OCI-LY3 (cell line): ENCODE measurements at regions not wholly inside any gene's neighbourhood (a gene's known extent, or its start where the extent isn't known, plus 50 kb on each side); places are given as distances from the start of the nearest gene placed in this dataset.

Experiments
- H2AFZ ChIP-seq: fragments of 200-600, 300-600 bp; shearing (Covaris generic); 2 replicates; pipeline ENCODE4 v1.6.0; 2014; ENCODE audit warnings: antibody characterized with exemption, low read depth, low read length
- H3K27ac ChIP-seq: fragments of 200-600, 300-600 bp; sonication (generic); 2 replicates; pipeline ENCODE4 v1.5.1; 2014; ENCODE audit warnings: mild to moderate bottlenecking, low read length, moderate library complexity, mixed read lengths
- H3K27me3 ChIP-seq: fragments of 200-600, 300-600 bp; sonication (generic); 2 replicates; pipeline ENCODE4 v1.6.1; 2014; ENCODE audit warnings: low read depth, low read length, mixed read lengths
- H3K36me3 ChIP-seq: fragments of 200-600, 300-600 bp; sonication (generic); replicated peaks from 2 replicates; pipeline ENCODE3; 2014; ENCODE audit warnings: low read depth, low read length, mixed read lengths
- H3K4me1 ChIP-seq: fragments of 300-600, 200-600 bp; sonication (generic); 2 replicates; pipeline ENCODE4 v1.6.1; 2014; ENCODE audit warnings: low read length, mixed read lengths
- H3K4me2 ChIP-seq: fragments of 200-600, 300-600 bp; sonication (generic); 2 replicates; pipeline ENCODE4 v1.6.1; 2014; ENCODE audit warnings: low read length, mixed read lengths
- H3K4me3 ChIP-seq: fragments of 300-600, 200-600 bp; sonication (generic); 2 replicates; pipeline ENCODE4 v1.5.1; 2014; ENCODE audit warnings: antibody characterized with exemption, mild to moderate bottlenecking, low read length, moderate library complexity
- H3K79me2 ChIP-seq: fragments of 300-600, 200-600 bp; shearing (Covaris generic); 2 replicates; pipeline ENCODE4 v1.6.1; 2014; ENCODE audit warnings: mild to moderate bottlenecking, low read length, mixed read lengths
- H3K9ac ChIP-seq: fragments of 300-600, 200-600 bp; shearing (Covaris generic); 2 replicates; pipeline ENCODE4 v1.6.0; 2014; ENCODE audit warnings: mild to moderate bottlenecking, low read length, moderate library complexity
- H3K9me3 ChIP-seq: fragments of 200-600, 300-600 bp; shearing (Covaris generic); 2 replicates; pipeline ENCODE4 v1.6.1; 2014; ENCODE audit warnings: low read length, mixed read lengths; ENCODE audit not compliant: insufficient read depth
- H4K20me1 ChIP-seq: fragments of 200-600, 300-600 bp; sonication (generic); 2 replicates; pipeline ENCODE4 v1.6.1; 2016; ENCODE audit warnings: low read length, mixed read lengths; ENCODE audit not compliant: insufficient read depth
- EZH2phosphoT487 ChIP-seq: fragments of 200-600 bp; shearing (Covaris generic); IDR thresholded peaks from 2 replicates; pipeline ENCODE4 v1.6.1; 2018; ENCODE audit warnings: antibody characterized with exemption, mixed run types, low read depth
- TF ChIP-seq, protein P1 (sequence below): fragments of 200-600, 300-600 bp; sonication (generic); IDR thresholded peaks from 2 replicates; pipeline ENCODE4 v1.5.1; 2014; ENCODE audit warnings: antibody characterized with exemption, low read length, low read depth

DNA sequence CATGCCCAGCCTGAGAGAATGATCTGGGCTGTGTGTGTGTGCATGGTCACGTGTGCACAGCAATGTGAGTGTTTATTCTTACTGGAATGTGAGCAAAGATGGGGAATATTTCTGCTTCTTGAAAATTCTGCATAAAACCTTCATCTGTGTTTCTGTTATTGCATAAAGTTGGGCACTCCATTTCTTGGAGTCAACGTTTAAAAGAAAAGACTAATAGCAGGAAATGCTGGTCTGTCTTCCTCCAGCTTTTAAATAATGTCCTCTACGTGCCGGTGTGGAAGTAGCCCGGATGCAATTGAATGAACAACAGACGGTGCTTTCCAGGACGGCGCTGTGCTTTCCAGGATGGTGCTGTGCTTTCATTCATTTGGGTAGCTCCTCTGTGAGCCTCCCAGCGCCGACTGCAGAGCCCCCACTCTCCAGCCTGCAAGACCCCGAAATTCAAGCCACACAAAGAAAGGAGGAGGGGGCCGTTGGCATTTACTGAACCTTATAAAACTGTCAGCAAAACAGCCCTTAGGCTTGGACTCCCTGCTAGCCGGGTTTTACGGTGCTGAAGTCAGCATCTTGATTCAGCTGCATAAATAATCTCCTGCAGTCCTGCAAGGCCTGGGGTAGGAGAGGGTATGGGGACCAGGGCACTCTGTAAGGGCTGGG, 158.2 kb upstream of the PRKCQ start:
- Histone ChIP-seq H3K79me2 (no peaks in the 10 kb centered on the region), H3K4me2 (no peak overlapping the region), H3K4me3 (no peak overlapping the region), H4K20me1 (no peaks in the 10 kb centered on the region), H3K36me3 (no peaks in the 10 kb centered on the region), H3K27ac (no peak overlapping the region), H3K9ac (no peak overlapping the region), H2AFZ (no peak overlapping the region), H3K4me1 (no peaks in the 10 kb centered on the region), H3K9me3 (no peaks in the 10 kb centered on the region), H3K27me3 (peaks cover 4% of the 10 kb centered on the region; the same call in 1 of the 2 replicates)
- TF ChIP-seq, protein P1, sequence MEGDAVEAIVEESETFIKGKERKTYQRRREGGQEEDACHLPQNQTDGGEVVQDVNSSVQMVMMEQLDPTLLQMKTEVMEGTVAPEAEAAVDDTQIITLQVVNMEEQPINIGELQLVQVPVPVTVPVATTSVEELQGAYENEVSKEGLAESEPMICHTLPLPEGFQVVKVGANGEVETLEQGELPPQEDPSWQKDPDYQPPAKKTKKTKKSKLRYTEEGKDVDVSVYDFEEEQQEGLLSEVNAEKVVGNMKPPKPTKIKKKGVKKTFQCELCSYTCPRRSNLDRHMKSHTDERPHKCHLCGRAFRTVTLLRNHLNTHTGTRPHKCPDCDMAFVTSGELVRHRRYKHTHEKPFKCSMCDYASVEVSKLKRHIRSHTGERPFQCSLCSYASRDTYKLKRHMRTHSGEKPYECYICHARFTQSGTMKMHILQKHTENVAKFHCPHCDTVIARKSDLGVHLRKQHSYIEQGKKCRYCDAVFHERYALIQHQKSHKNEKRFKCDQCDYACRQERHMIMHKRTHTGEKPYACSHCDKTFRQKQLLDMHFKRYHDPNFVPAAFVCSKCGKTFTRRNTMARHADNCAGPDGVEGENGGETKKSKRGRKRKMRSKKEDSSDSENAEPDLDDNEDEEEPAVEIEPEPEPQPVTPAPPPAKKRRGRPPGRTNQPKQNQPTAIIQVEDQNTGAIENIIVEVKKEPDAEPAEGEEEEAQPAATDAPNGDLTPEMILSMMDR, result no peak
- no peak for TF ChIP-seq EZH2phosphoT487

DNA sequence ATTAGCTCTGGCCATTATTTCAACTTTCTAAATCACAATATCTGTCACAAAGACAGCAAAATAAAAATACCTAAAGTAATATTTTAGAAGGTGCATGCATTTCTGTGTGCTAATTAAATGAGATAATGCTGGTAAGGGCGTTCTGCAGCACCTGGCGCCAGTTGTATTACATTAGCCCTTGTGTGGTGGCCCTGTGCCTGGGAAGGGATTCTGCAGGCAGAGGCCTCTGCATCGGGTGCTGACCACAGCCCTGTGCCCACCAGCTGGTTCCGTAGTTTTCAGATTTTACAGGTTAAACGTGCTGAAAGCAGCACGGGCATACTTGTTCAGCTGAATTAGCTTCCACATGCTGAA, 157.7 kb upstream of the PRKCQ start:
- no peaks in the 10 kb centered on the region for H3K4me1 ChIP-seq
- no peak overlapping the region for H3K27ac ChIP-seq
- H2AFZ ChIP-seq, result no peak overlapping the region
- no peak overlapping the region for H3K9ac ChIP-seq
- no peak overlapping the region for H3K4me2 ChIP-seq
- H3K9me3 ChIP-seq, result no peaks in the 10 kb centered on the region
- peaks cover 4% of the 10 kb centered on the region; the same call in 1 of the 2 replicates for H3K27me3 ChIP-seq
- H3K79me2 ChIP-seq, result no peaks in the 10 kb centered on the region
- no peak overlapping the region for H3K4me3 ChIP-seq
- TF ChIP-seq, protein P1, result no peak
- TF ChIP-seq EZH2phosphoT487, result no peak
- H4K20me1 ChIP-seq, result no peaks in the 10 kb centered on the region
- no peaks in the 10 kb centered on the region for H3K36me3 ChIP-seq

DNA sequence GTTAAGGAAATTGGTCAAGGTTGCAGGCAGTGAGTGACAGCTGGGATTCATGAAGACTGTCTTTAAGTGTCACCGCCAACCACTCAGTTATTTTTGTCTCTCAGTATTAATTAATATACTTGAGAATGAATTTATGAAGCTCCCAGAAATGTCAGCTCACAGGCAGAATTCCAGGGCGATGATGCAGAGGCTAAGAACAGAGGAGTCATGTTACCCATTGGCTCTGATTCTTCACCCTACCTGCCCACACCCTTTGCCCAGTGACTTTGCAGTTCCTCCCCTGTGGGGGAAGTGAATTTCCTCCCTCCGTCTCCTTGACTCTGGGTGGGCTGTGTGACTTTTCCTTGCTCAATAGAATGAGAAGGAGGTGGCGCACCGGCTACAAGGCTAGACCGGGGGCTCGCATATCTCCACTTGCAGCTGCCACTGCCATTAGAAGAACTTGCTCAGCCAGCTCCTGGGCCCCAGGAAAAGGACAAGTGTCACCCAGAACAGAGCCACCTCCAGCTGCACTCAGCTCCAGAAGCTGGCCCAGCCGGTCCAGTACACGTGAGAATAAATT, 157.1 kb upstream of the PRKCQ start:
- no peaks in the 10 kb centered on the region for H3K79me2 ChIP-seq
- H3K4me1 ChIP-seq, result no peaks in the 10 kb centered on the region
- no peak overlapping the region for H3K9ac ChIP-seq
- no peak overlapping the region for H3K4me3 ChIP-seq
- TF ChIP-seq, protein P1, result no peak
- no peak for TF ChIP-seq EZH2phosphoT487
- H3K9me3 ChIP-seq, result no peaks in the 10 kb centered on the region
- peaks cover 4% of the 10 kb centered on the region; the same call in 1 of the 2 replicates for H3K27me3 ChIP-seq
- H3K4me2 ChIP-seq, result no peak overlapping the region
- H3K27ac ChIP-seq, result no peak overlapping the region
- no peaks in the 10 kb centered on the region for H3K36me3 ChIP-seq
- H4K20me1 ChIP-seq, result no peaks in the 10 kb centered on the region
- no peak overlapping the region for H2AFZ ChIP-seq

DNA sequence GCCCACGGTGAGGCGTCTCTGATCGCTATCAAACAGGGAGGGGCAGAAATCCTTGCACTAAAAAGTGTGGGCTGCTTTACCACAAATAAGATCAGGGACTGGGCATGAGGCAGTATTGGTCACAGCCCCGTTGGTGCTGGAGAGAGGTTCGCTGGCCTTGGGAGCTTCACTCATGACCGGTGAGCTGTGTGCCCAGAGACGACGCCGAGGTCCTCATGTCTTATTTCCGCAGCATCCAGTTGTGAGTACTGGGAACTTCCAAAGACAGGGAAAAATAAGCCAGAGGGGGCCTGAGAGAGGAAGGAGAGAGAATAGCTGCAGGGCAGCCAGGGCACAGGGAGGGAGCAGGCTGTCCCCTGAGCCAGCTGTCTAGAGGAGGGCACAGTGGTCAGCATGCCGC, 154.2 kb upstream of the PRKCQ start:
- Histone ChIP-seq H3K79me2 (no peaks in the 10 kb centered on the region), H3K4me1 (no peaks in the 10 kb centered on the region), H3K27ac (no peak overlapping the region), H3K27me3 (peaks cover 4% of the 10 kb centered on the region; the same call in 1 of the 2 replicates), H2AFZ (no peak overlapping the region), H3K9ac (no peak overlapping the region), H3K9me3 (no peaks in the 10 kb centered on the region), H3K4me2 (no peak overlapping the region), H3K4me3 (no peak overlapping the region), H4K20me1 (no peaks in the 10 kb centered on the region), H3K36me3 (no peaks in the 10 kb centered on the region)
- no peak for TF ChIP-seq EZH2phosphoT487
- TF ChIP-seq, protein P1, result no peak
